ENCODE measurements at regions not wholly inside any gene's neighbourhood (a gene's known extent, or its start where the extent isn't known, plus 50 kb on each side); places are given as distances from the start of the nearest gene placed in this dataset.

DNA sequence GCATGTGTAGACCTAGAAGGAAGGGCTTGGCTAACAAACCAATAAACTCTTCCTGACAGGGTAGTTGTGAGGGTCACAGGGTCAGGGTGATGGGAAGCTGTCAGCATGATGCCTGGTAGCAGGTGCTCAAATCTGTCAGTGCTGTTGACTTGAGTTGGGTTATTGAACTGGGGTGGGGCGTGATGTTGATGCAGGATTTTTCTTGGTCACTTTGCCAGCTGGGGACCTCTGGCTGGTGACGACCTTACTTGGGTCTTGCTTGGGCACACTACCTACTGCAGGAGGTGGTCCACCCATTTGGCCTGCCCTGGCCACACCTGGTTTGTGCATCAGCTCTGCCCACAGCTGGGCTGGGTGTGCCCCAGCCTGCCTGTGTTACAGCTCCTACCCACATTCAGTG, 624.4 kb downstream of the PTPRU start:
- DNase-seq (ENCODE audit: low spot score) (no peak), FAIRE-seq (no peak)

DNA sequence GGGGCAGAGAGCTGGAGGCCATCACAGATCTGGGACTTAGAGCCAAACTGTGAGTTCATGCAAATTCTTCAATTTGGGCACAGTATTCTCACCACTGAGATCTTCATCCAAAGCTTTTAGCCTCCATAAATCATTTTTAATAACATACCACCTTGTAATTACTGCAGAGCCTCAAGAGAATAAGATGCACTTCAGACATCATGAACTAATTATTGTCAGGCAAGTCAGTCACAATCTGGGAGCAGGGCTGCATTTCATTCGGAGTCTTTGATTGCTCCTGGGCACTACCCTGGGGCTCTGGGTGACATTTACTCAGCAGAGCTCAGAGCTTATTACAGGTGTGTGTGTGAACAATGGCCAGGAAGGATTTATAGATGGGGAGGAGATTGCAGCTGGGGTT, 623.7 kb downstream of the PTPRU start:
- no peak for FAIRE-seq

DNA sequence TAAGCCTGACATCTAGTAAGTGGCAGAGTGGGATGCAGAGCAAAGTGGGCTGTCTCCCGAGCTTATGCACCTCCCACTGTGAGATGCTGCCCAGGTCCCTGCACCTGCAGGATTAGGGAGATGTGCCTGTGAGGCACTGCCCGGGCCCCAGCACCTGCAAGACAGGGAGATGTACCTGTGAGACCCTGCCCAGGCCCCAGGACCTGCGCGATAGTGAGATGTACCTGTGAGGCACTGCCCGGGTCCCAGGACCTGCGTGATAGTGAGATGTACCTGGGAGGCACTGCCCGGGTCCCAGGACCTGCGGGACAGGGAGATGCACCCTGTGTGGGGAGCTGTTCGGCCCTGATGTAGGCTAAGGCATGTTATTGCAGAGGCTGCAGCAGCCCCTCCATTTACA, 622.8 kb downstream of the PTPRU start:
- no peak for FAIRE-seq

More for the DNA sequence above, 623.7 kb downstream of the PTPRU start:
- DNase-seq (ENCODE audit: low spot score), result no peak

DNA sequence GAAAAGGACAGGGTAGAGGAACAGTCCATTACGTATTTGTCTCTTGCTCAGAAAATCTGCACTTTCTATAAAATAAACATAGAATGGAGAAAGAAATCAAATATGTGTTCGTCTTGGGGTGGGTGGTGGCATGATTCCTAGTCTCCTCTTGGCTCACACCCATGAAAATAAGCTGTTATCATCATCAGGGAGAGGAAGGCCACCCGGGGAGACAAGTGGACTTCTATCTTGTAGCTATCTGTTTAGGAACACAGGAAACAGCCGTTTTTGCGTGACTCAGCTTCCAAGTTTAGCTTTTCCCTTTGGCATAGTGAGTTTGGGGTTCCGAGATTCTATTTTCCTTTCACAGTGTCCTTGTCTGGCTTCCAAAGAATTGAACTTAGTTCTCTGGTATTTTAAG, 622.3 kb downstream of the PTPRU start:
- no peak for DNase-seq (ENCODE audit: low spot score)
- FAIRE-seq, result no peak

More for the DNA sequence above, 622.8 kb downstream of the PTPRU start:
- no peak for DNase-seq (ENCODE audit: low spot score)

DNA sequence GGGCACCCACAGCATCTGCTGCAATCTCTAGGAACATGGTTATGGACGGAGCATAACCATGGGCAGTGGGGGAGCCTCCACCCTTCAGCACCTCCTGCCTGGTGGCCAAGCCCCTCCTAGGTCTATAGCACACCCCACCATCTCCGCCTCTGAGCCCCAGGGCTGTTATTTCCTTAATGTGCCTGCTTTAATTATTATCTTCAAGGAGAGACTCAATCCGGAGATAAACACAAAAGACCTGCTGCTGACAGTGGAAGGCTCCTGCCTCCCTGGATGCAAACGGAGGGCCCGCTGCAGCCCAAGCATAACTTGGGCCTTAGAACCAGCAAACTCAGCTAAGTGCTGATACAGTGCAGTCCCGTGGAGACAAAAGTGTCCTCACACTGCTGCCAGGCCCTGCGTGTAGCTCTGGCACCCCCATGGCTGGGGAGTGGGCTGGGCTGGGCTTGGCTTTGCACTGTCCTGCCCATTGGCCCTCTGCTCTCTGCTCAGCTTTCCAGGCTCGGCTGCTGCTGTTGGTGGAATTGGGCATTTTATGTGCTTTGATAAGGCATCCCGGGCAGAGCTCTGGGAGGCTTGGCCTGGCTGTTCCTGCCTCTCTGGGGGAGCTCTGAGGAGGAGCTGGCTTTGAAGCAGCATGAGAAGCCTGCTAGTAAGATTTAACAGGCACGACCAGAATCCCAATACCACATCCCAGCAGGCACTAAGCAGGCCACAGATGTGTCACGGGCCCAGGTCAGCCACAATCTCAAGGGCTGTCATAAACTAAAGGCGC, 620.2 kb downstream of the PTPRU start:
- FAIRE-seq, result no peak
- DNase-seq (ENCODE audit: low spot score), result no peak

DNA sequence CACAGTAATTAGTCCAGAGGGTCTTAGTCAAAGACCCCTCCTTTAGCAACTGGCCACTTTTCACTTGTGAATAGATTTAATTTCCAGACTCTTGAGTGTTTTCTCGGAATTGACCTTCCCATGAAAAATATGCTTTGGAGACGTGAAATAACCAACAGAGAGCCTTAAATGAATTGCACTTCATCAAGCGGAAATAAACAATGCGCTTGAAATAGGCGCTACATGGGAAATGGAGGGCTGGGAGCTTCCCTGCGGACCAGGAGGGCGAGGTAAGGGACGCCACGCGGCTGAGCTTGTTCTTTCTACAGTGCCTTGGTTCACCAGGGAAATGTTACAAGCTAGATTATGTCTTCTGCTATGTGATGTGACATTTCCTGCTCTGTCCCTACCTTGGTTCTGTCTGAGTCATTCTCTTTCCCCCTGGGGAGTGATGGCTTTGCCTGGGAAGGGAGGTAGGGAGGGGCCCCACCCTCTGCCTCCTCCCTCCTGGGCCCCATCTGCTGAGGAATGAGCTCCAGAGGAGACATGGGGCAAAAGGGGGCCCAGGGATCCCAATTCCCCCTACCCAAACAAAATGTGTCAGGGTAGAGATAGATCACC, 619.3 kb downstream of the PTPRU start:
- DNase-seq (ENCODE audit: low spot score) (no peak), FAIRE-seq (no peak)

DNA sequence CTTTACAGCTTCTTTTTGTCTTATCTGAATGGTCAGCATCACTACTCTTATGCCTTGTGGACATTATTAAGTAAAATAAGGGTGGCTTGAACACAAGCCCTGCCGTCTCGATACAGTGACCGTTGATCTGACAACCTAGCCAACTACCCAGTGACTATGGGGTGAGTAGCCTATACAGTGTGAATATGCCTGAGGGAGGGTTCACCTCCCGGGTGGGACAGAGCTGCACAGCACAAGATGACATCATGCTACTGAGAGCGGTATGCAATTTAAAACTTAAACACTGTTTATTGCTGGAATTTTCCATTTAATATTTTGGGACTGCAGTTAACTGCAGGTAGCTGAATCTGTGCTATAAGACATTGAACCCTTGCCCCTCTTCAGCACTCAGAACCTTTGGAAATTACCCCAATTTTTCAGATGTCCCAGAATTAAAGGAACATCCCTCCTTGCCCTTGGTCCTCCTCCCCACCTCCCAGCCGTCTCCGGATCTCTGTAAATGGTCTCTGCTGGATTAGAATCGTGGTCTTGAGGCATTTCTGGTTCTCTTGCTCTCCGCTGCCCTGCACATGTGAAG, 618.5 kb downstream of the PTPRU start:
- no peak for FAIRE-seq
- DNase-seq (ENCODE audit: low spot score), result no peak

DNA sequence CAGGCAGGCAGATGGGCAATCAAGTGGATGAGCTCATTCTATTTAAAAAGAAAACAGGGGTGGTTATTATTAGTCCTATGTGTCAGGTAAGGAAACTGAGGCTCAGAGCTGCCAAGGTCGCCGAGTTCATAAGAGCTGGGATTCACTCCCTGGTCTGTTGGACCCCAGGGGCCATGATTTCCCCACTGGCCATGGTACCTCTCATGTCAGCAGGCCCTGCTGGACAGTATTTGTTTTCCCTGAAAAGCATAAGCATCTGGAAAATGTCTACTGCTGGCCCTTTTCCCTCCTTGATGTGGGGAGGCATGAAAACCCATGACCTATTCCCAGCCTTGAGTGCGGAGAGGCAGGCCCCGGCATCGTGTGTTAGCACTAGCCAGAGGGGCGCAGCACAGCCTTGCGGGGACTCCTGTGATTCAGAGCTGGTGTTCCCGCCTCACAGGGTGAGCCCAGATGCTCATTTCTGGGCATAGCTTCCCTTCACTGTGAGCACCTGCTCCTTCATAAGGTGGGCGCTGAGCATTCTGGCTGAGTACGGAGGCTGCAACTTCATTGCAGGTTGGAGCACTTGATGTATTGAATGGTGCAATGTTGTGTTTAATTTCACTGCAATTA, 617.5 kb downstream of the PTPRU start:
- DNase-seq (ENCODE audit: low spot score) (no peak), FAIRE-seq (no peak)

DNA sequence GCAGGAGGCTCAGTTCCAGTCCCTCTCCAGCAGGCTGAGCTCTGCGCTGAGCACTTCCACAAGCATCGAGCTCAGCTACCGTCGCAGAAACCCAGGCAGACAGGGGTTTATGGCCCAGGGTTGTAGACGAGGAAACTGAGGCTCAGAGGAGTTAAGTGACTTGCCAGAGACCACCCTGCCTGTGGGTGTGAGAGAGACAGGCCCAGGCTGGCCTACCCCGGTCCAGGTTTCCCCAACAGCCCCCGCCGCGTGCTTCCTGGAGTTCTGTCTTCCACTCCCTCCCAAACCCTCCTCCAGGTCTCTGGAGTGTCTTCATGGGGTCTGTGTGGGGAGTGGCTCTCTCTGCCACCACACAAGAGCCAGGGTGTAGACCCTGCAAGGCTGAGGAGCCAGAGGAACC, 615.9 kb downstream of the PTPRU start:
- no peak for DNase-seq (ENCODE audit: low spot score)
- FAIRE-seq, result no peak

DNA sequence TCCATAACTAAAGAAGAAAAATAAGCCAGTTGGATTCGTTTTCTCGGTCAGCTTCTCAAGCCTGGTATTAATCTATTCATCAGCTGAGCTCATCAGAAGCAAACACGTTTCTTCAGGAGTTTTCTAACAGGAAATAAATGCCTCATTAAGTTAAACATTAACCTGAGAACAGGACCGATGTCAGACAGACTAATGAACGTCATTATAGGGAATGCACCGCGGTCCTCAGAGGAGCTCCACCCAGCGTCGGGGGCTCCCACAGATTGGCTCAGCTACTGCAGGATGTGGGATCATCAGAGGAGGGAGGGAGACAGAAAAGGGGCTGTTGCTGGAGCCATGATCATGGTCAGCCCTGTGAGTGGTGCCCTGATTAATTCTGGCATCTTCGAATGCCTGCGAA, 615.4 kb downstream of the PTPRU start:
- DNase-seq (ENCODE audit: low spot score) (peak; percentile 35), FAIRE-seq (no peak)

DNA sequence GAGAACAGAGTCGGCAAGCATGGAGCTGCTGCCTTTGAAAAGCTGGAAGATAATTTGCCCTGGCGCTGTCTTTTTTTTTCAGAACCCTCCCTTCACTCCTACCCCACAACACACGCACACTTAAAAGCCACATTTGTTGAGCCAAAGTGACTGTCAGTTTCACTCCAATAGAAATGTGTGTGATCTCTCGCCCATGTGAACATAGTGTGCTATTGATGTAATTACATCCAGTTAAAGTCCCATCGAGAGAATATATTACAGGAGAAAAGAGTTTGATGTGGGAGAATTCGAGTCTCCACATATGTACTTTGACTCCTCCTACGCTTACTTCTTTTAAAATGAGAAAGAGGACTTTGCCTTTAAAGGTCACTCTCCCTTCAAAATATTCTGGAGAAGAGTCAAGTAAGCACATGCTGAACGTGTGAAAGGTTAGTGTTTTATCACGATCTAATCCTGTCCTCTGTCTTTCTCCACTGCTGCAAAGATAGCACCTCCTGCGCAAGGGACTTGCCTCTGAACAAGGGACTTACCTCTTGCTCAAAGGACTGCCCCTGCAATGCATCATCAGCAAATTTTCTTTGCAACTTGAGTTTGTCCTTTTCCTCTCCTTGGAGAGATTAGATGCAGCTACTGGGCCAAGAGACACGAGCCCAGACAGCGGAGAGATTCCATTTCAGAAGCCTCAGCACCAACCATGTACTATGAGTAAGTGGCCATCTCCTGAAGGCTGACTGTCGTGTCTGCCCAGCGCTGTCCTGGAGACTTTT, 613.9 kb downstream of the PTPRU start:
- no peak for DNase-seq (ENCODE audit: low spot score)
- no peak for FAIRE-seq

DNA sequence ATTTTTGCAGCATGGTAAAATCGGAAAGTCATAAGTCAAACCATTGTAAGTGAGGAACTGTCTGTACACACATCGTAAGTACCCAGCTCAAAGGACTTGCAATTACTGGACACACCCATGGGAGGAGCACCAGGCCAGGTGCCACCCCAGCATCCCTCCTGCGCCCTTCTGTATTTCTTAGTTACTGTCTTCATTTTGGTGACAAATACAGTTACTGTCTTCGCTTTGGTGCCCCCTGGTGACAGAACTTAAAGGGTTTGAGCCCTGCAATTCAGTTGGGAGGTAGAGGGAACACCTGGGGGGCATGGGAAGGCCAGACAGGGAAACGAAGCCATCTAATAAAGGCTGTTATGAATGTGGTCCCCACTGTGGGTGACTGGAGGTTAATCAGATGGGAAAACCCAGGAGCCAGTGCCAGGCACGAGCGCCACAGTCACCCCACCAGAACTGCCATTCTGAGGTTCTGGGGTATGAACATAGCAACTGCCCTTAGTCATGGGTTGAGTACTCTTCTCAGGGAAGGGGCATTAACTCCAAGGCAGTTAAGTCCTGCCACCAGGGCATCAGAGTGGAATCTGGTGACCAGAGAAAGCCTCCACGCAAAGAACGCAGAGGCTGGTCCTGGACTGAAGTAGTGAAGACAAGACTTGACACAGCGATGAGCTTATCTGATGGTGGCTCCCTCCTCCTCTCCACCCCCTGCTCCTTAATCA, 612.9 kb downstream of the PTPRU start:
- DNase-seq (ENCODE audit: low spot score), result peak; percentile 31

DNA sequence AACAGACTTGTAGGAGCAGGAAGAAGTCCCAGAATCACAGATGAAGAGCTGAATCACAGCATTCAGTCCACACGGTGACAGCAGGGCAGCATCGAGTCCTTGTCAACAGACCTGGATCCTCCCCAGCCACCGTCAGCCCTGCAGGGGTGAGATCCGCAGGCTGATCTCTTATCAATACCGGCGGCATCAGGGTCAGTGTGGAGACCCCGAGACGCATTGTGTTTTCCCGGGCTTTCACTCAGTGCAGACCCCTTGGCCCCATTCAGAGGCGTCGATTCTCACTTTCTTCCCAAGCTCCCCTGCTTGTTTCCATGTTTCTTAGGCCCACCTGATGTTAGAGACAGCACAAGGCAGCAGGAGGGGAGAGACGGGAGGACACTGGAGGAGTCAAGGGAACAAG, 609.6 kb downstream of the PTPRU start:
- FAIRE-seq (no peak), DNase-seq (ENCODE audit: low spot score) (no peak)

More for the DNA sequence above, 612.9 kb downstream of the PTPRU start:
- FAIRE-seq, result no peak

DNA sequence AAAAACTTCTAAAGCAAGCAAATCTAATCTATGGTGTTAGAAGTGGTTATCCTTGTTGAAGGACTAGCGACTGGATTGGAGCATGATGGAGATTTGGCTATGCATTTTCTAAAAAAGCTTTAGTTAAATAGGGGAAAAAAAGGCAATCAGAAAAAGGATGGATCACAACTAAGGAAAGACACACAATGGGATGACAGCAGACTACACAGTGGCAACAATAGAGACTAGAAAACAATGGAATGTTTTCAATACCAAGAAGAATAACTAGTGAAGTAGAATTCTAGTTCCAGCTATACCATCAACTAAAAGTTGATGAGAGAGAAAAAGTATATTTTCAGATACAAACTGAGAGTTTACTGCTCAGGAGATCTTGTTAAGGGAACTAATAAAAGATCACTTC, 605.8 kb downstream of the PTPRU start:
- FAIRE-seq (no peak), DNase-seq (ENCODE audit: low spot score) (no peak)

DNA sequence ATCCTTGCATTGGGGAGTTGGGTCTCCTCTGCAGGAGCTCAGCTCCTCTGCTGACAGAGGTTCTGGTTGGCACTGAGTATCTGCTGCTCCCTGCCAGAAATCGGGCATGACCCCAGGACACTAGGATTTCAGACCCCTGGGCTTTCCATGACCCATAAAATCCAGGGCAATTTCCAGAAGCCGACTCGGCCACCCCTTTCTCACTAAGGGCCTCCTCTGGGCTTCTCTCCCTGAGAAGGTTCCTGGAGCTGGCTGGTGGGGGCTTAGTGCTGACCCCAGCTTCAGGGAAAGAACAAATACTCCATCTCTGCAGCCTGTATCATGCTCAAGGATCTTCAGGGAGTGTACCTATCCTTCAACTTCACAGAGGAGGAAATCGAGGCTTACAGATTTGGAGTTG, 603.4 kb downstream of the PTPRU start:
- DNase-seq (ENCODE audit: low spot score) (no peak), FAIRE-seq (no peak)

DNA sequence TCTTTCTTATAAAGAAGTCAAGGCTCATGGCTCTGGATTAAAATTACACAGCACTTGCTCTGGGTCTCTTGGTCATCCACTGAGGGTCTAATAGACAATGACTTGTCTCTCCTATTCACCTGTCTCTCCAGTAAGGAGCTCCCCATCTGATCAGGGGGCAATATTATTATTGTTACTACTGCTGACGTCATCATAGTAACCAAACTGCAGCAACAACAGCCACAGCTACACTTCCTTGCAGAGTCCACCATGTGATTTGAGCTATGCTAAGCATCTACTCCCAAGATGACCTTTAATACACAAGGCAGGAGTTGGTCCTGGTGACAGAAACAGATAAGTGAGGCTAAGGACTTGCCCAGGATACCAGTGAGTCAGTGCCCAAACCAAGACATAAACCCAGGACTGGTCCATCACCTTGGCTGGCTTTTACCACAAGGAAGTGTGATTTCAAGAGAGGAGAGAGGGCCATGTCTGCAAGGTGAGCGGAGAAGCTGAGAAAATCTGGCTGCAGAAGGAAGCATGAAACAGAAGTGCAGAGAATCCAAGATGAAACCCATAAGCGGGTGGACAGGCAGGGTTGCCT, 602.5 kb downstream of the PTPRU start:
- FAIRE-seq (no peak), DNase-seq (ENCODE audit: low spot score) (no peak)

DNA sequence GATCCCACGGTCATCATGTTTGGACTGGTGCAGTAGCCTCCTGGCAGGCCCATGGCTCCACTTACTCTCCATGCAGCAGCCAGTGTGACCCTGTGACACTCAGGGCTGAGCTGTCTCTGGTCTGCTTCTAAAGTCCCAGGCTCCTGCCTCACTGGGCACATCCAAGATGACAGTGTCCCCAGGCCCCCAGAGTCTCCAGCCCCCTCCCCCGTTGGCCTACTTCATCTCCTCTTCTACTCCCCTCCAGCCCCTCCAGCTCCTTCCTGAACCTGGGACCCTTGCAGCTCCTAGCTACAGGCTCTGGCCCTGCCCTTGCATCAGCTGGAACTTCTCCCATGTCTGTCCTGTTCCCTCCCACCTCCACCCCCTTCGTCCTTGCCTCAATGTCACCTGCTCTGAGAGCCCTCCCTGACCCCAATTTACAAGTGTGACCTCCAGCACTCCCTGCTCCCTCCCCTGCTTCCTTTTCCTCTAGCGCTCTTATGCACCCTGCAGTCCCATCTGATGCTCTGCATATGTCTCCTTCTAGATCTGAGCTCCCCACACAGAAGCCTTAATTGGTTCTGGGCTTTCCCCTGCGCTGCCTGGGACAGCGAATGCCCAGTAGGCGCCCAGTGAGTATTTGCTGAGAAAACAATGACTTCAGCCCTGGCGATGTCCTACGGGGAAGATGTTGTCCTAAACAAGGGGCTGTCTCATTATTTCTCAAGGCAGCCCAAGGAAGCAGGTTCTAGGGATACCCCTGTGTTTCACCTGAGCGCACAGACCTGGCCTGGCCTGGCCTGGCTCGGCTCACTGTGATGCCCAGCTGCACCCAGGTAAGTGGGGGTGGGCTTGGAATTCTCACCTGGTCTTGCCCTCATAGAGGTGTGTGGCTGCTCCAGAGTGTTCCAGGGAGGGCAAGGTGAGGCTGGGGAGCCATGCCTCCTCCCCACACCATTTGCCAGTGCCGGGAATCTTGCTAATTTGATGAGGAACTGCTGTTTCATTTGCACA, 600.6 kb downstream of the PTPRU start:
- no peak for DNase-seq (ENCODE audit: low spot score)
- FAIRE-seq, result no peak

DNA sequence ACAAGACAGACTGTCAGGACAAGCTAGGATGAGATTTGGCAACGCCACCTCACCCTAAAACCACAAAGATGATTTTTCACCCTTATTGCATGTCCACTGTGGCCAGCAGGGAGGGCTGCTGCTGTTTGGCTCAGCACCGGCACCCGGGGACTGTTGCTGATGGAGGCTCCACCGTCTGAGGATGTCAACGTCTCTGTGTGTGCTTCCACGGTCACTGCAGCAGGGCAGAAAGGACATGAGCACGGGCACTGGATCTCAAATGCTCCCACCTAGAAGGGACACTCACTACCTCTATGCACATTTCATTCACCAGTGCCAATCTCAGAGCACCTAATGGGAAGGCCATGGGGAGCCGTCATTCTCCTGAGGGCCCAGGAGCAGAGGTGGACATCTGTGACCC, 599.6 kb downstream of the PTPRU start:
- DNase-seq (ENCODE audit: low spot score) (no peak), FAIRE-seq (no peak)

DNA sequence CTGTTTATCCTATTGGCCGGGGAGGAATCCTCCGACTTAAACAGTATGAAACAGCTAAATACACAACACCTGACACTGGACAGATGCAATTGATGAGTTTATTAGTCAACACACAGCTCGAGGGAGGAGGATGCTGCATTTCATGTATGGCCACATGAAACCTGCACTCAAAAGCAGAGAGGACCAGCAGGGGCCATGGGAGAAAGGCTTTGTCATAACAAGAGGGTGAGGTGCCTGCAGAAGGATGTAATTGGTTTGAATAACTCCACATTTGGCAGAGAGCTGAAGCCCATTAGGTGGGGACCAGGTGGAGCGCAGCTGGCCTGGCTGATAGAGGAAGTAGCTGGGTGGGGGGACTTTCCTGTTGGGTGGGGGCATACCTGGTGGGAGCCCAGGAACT, 599.1 kb downstream of the PTPRU start:
- FAIRE-seq (no peak), DNase-seq (ENCODE audit: low spot score) (no peak)

All from RCC 7860 (cell line).